IPS DF 6.9 (cell line): ENCODE measurements at regions not wholly inside any gene's neighbourhood (a gene's known extent, or its start where the extent isn't known, plus 50 kb on each side); places are given as distances from the start of the nearest gene placed in this dataset.
"Not testable (repeated sequence)": the region's sequence is repeated elsewhere in the genome, so short reads cannot be mapped to it uniquely, and the experiment has no call there.

Experiments
- DNase-seq: peaks from one replicate; pipeline ENCODE4 v3.0.0-alpha.2; 2013; ENCODE audit warnings: low read depth, low spot score
- H3K27ac ChIP-seq: one replicate; pipeline ENCODE4 v1.5.1; 2013; ENCODE audit warnings: low read length, control low read depth
- H3K27me3 ChIP-seq: 2 replicates; pipeline ENCODE4 v1.6.1; 2013; ENCODE audit warnings: mild to moderate bottlenecking, low read length; ENCODE audit not compliant: control insufficient read depth, insufficient read depth
- H3K36me3 ChIP-seq: 2 replicates; pipeline ENCODE4 v1.6.1; 2013; ENCODE audit warnings: low read length; ENCODE audit not compliant: control insufficient read depth, insufficient read depth
- H3K4me1 ChIP-seq: 2 replicates; pipeline ENCODE4 v1.6.1; 2013; ENCODE audit warnings: low read length; ENCODE audit not compliant: control insufficient read depth, insufficient read depth
- H3K4me3 ChIP-seq: 2 replicates; pipeline ENCODE4 v1.5.1; 2013; ENCODE audit warnings: mild to moderate bottlenecking, low read length
- H3K9me3 ChIP-seq: 2 replicates; pipeline ENCODE4 v1.6.1; 2013; ENCODE audit warnings: low read length, inconsistent platforms; ENCODE audit not compliant: control insufficient read depth, insufficient read depth
- WGBS: extraction: QIAGEN DNeasy Blood & Tissue Kit; methylation state at CpG from one replicate; pipeline ENCODE4 v1.1.7; 2013; ENCODE audit warnings: mixed read lengths, missing lambda C conversion rate; ENCODE audit not compliant: insufficient read length, insufficient coverage; 5-methylcytosine and 5-hydroxymethylcytosine counted together

GRCh38 chr7:114182837-114183236 lies 231.8 kb upstream of the FOXP2 start:
- Histone ChIP-seq H3K36me3 (no peaks in the 10 kb centered on the region), H3K9me3 (no peaks in the 10 kb centered on the region), H3K27me3 (no peaks in the 10 kb centered on the region), H3K4me3 (no peak overlapping the region), H3K27ac (no peak overlapping the region), H3K4me1 (no peaks in the 10 kb centered on the region)
- DNase-seq = no peak
- no CpG with 5 or more reads among the region's 1 CpG for WGBS

GRCh38 chr7:114181280-114181679 lies 233.3 kb upstream of the FOXP2 start:
- no CpG with 5 or more reads among the region's 1 CpG for WGBS
- Histone ChIP-seq H3K4me1 (no peaks in the 10 kb centered on the region), H3K36me3 (no peaks in the 10 kb centered on the region), H3K4me3 (no peak overlapping the region), H3K27ac (no peak overlapping the region), H3K27me3 (no peaks in the 10 kb centered on the region), H3K9me3 (no peaks in the 10 kb centered on the region)
- DNase-seq = no peak

GRCh38 chr7:114180556-114181266 lies 233.9 kb upstream of the FOXP2 start:
- Histone ChIP-seq H3K36me3 (no peaks in the 10 kb centered on the region), H3K9me3 (no peaks in the 10 kb centered on the region), H3K27ac (no peak overlapping the region)

GRCh38 chr7:114175125-114175524 lies 239.5 kb upstream of the FOXP2 start:
- H3K36me3 ChIP-seq = no peaks in the 10 kb centered on the region
- DNase-seq = no peak
- WGBS = no CpG with 5 or more reads among the region's 4 CpGs
- H3K4me1 ChIP-seq = no peaks in the 10 kb centered on the region
- H3K9me3 ChIP-seq = no peaks in the 10 kb centered on the region
- no peaks in the 10 kb centered on the region for H3K27me3 ChIP-seq
- no peak overlapping the region for H3K27ac ChIP-seq
- H3K4me3 ChIP-seq = no peak overlapping the region

More at GRCh38 chr7:114180556-114181266, 233.9 kb upstream of the FOXP2 start:
- DNase-seq = no peak
- no peak overlapping the region for H3K4me3 ChIP-seq
- no peaks in the 10 kb centered on the region for H3K4me1 ChIP-seq
- no peaks in the 10 kb centered on the region for H3K27me3 ChIP-seq

GRCh38 chr7:114173170-114173890 lies 241.3 kb upstream of the FOXP2 start:
- no peak overlapping the region for H3K27ac ChIP-seq
- H3K36me3 ChIP-seq = no peaks in the 10 kb centered on the region
- no peak overlapping the region for H3K4me3 ChIP-seq
- no peaks in the 10 kb centered on the region for H3K27me3 ChIP-seq
- DNase-seq = no peak
- no peaks in the 10 kb centered on the region for H3K9me3 ChIP-seq
- 100% methylated on average over 2 of the region's 3 CpGs for WGBS
- H3K4me1 ChIP-seq = no peaks in the 10 kb centered on the region

- H3K4me1 ChIP-seq, H3K36me3 ChIP-seq, DNase-seq, H3K4me3 ChIP-seq, H3K9me3 ChIP-seq, H3K27ac ChIP-seq, H3K27me3 ChIP-seq: not testable (repeated sequence)
- no CpG with 5 or more reads among the region's 2 CpGs for WGBS
These were observed 245.2 kb upstream of the FOXP2 start for GRCh38 chr7:114169389-114169788.

- Histone ChIP-seq H3K9me3 (no peaks in the 10 kb centered on the region), H3K4me3 (no peak overlapping the region), H3K27me3 (no peaks in the 10 kb centered on the region), H3K36me3 (no peaks in the 10 kb centered on the region), H3K27ac (no peak overlapping the region), H3K4me1 (no peaks in the 10 kb centered on the region)
- no CpG with 5 or more reads among the region's 2 CpGs for WGBS
- DNase-seq = no peak
These were observed 242.1 kb upstream of the PPP1R3A start for GRCh38 chr7:114160925-114161324.

GRCh38 chr7:114158854-114159253 lies 240.0 kb upstream of the PPP1R3A start:
- H3K27me3 ChIP-seq = no peaks in the 10 kb centered on the region
- no peak overlapping the region for H3K4me3 ChIP-seq
- DNase-seq = no peak
- H3K9me3 ChIP-seq = no peaks in the 10 kb centered on the region
- WGBS = 100% methylated on average over 1 of the region's 1 CpG
- peaks cover 2% of the 10 kb centered on the region; the same call in 1 of the 2 replicates for H3K4me1 ChIP-seq
- no peaks in the 10 kb centered on the region for H3K36me3 ChIP-seq
- H3K27ac ChIP-seq = no peak overlapping the region

GRCh38 chr7:114158275-114158674 lies 239.5 kb upstream of the PPP1R3A start:
- Histone ChIP-seq H3K36me3 (no peaks in the 10 kb centered on the region), H3K4me3 (no peak overlapping the region), H3K4me1 (peaks cover 2% of the 10 kb centered on the region; the same call in 1 of the 2 replicates), H3K27ac (no peak overlapping the region), H3K9me3 (no peaks in the 10 kb centered on the region), H3K27me3 (no peaks in the 10 kb centered on the region)
- WGBS = no CpG with 5 or more reads among the region's 3 CpGs
- DNase-seq = no peak

GRCh38 chr7:114156178-114156577 lies 237.4 kb upstream of the PPP1R3A start:
- H3K9me3 ChIP-seq = no peaks in the 10 kb centered on the region
- H3K27me3 ChIP-seq = no peaks in the 10 kb centered on the region
- no peak overlapping the region for H3K4me3 ChIP-seq
- no peak overlapping the region for H3K27ac ChIP-seq
- no peaks in the 10 kb centered on the region for H3K36me3 ChIP-seq
- DNase-seq = no peak
- peaks cover 4% of the 10 kb centered on the region; the same call in 1 of the 2 replicates for H3K4me1 ChIP-seq
- WGBS = no CpG with 5 or more reads among the region's 1 CpG
